ENCODE measurements at regions not wholly inside any gene's neighbourhood (a gene's known extent, or its start where the extent isn't known, plus 50 kb on each side); places are given as distances from the start of the nearest gene placed in this dataset.

GRCh38 chr18:40079786-40080185 lies 1875.2 kb upstream of the PIK3C3 start:
- DNase-seq (ENCODE audit: low read depth), result no peak
- in situ Hi-C loops (cut with HindIII; ENCODE audit: low pct_unique_long_range_greater_than_20kb, low sequenced_read_pairs), result no loop called here

GRCh38 chr18:40075616-40076015 lies 1879.4 kb upstream of the PIK3C3 start:
- DNase-seq (ENCODE audit: low read depth), result no peak
- in situ Hi-C loops (cut with HindIII; ENCODE audit: low pct_unique_long_range_greater_than_20kb, low sequenced_read_pairs), result no loop called here

DNA sequence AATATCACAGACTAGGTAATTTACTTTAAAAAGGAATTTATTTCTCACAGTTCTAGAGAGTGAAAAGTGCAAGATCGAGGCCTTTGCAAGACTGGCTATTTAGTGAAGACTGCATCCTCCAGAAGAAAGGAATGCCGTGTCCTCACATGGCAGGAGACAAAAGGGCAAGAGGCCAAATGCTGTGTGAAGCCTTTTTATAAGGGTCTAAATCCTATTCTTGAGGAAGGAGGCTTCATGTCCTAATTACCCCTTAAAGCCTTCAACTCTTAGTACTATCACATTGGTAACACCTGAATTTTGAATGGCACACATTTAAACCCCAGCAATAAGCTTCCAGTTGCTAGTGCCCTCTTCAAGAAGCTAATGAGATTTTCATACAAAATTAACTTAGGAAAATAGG lies 1882.3 kb upstream of the PIK3C3 start:
- DNase-seq (ENCODE audit: low read depth), result no peak
- in situ Hi-C loops (cut with HindIII; ENCODE audit: low pct_unique_long_range_greater_than_20kb, low sequenced_read_pairs), result no loop called here

DNA sequence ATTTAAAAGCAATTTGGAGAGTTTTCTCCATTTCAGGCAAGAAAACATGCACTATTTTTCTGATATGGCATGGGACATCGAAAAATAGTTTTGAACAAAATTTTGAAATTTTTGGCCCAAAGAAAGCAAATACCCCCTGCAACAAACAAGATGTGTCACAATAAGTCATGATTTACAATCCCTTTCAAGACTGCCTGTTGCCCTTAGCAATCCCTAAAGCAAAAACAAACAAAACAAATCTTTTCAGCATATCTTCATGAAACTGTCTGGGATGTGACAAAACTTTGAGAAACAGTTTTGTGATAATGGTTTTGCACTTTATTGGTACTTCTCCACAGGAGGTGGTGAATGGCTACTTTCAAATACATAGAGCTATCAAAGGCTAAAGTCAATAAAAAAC lies 1888.7 kb upstream of the PIK3C3 start:
- no peak for DNase-seq (ENCODE audit: low read depth)
- in situ Hi-C loops (cut with HindIII; ENCODE audit: low pct_unique_long_range_greater_than_20kb, low sequenced_read_pairs), result no loop called here

GRCh38 chr18:40063488-40063887 lies 1891.5 kb upstream of the PIK3C3 start:
- in situ Hi-C loops (cut with HindIII; ENCODE audit: low pct_unique_long_range_greater_than_20kb, low sequenced_read_pairs), result no loop called here
- DNase-seq (ENCODE audit: low read depth), result no peak

DNA sequence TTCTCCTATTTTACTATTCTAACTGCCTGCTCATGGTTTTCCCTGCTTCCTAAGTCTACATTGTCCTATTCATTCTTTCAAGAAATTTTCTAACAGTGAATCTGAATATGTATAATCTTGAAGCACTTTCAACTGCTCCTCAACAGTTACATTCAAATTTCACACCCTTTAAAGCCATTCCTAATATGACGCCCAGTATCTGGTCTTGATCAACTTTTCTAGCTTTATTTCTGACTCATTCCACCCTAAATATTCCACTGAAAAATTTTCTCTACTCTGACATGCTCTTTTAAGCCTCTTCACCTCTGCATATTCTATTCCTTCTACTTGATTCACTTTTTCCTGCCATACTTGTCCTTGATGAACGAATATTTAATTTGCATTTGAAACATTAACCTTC lies 1893.9 kb upstream of the PIK3C3 start:
- in situ Hi-C loops (cut with HindIII; ENCODE audit: low pct_unique_long_range_greater_than_20kb, low sequenced_read_pairs), result no loop called here
- no peak for DNase-seq (ENCODE audit: low read depth)

DNA sequence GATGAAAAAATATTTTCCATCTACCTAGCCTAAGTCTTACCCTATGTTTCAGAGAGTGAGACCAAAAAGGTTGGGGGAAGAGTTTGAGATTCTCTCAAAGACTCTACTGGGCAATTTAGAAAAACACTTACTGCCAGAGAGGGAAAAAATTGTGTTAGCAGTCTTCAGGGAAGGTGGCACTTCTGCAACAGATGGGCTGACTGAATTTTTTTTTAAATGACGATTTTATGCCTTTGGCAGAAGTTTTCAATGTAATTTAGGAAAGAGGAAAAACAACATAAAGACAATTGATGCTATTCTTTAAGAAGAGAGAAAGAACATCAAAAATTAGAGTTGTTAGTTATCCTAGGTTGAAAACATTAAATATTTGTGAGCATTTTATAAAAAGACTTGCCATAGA lies 1894.5 kb upstream of the PIK3C3 start:
- in situ Hi-C loops (cut with HindIII; ENCODE audit: low pct_unique_long_range_greater_than_20kb, low sequenced_read_pairs), result no loop called here
- DNase-seq (ENCODE audit: low read depth), result no peak

DNA sequence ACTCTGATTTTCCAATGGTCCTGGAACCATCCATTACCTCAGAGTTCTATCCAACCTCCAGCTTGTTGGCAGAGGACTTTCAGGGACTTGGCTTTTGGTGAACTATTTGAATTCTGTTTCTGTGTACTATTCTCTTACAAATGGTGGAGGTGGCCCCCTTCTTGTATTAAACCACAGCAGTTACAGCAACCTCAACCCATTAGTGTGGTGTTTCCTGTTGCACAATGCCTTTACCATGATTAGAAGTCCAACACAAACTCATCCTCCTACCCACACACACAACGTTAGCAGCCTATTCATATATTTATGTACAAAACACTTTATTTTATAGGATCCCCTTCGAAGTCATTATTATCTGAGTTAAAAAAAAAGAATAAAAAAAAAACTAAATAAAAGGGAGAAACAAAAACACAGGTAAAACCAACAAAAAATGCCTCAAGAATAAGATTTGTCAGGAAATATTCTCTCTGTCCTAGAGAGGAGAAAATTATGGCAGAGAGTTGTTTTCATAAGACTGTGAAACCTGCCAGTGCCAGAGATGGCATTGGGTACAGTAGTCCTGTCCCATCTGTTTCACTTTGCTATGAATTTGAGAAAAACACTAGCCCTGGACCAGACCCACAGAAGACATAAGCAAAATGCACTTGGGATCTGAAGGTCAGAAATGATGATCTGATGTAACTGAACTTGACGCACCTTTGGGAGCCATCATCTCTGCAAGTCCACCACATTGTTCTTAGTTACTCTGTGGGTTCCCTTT lies 1896.0 kb upstream of the PIK3C3 start:
- in situ Hi-C loops (cut with HindIII; ENCODE audit: low pct_unique_long_range_greater_than_20kb, low sequenced_read_pairs), result no loop called here
- DNase-seq (ENCODE audit: low read depth), result no peak

- DNase-seq (ENCODE audit: low read depth), result no peak
- in situ Hi-C loops (cut with HindIII; ENCODE audit: low pct_unique_long_range_greater_than_20kb, low sequenced_read_pairs), result no loop called here
Observed at GRCh38 chr18:40056079-40056692, 1898.8 kb upstream of the PIK3C3 start.

DNA sequence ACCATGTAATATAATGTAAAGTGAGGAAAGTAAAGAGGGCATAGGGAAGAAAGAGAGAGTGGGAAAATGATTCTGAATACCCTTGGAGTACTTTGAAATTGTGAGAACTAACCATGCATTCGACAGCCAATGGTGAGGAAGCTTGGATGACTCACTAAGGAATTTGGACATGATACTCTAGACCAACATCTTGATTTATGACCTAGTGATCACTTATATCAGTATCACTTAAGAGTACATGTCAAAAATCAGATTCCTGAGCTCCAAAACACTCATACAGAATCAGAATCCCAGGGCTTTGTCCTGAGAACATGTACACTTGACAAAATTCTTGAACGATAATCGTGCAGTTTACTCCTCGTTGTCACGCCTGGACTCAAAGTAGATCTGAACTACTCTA lies 1899.8 kb upstream of the PIK3C3 start:
- in situ Hi-C loops (cut with HindIII; ENCODE audit: low pct_unique_long_range_greater_than_20kb, low sequenced_read_pairs), result no loop called here
- no peak for DNase-seq (ENCODE audit: low read depth)

GRCh38 chr18:40049716-40050115 lies 1905.3 kb upstream of the PIK3C3 start:
- DNase-seq (ENCODE audit: low read depth), result no peak
- in situ Hi-C loops (cut with HindIII; ENCODE audit: low pct_unique_long_range_greater_than_20kb, low sequenced_read_pairs), result no loop called here

DNA sequence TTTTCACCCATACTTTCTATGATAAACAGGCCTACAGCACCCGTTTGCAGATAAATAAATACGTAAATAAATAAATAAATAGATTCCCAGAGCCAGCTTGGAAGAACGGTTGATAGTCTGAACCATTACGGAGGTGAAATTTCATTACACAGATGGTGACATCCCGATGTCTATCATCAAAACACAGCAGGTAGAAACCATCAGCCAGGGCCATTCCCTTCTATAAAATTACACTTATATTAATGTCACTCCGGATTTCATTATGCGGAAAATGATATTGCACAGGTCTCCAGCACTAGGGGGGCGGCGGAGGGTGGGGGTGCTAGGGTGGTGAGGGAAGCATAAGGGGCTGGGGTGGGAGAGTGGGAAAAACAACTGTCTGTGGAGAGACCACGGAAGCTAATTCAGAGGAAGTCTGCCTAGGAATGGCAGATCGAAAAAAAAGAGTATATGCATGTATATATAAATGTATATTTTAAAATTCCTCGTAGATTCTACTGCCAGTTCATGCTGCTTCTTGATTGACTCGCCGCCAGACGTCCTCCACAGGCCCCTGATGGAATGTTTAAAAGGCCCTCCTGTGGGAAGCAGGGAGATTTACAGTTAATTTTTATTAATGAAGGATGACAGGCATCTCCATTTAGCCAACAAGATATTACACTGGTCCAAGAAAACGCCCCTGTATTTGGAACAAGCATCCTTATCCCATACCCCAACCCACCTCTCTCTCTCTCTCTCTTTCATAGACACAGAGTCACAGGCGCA lies 1906.0 kb upstream of the PIK3C3 start:
- in situ Hi-C loops (cut with HindIII; ENCODE audit: low pct_unique_long_range_greater_than_20kb, low sequenced_read_pairs), result no loop called here
- no peak for DNase-seq (ENCODE audit: low read depth)

DNA sequence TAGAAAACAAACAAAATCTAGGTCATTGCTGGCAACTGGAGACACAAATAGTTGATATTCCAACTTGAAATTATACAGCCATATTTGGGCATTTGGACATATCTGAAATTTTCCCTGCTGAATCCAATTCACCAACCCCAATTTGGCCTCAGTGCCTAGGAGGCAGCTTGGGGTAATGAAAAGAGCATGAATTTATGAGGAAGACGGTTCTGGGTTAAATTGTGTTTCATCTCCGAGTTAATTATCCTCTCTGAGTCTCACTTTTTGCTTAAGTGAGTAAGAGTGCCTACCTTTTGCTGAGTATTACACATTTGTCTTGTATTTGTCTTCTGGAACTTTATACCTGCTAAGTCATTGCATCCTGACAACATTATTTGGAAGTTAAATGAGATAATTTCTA lies 1906.8 kb upstream of the PIK3C3 start:
- no peak for DNase-seq (ENCODE audit: low read depth)
- in situ Hi-C loops (cut with HindIII; ENCODE audit: low pct_unique_long_range_greater_than_20kb, low sequenced_read_pairs), result no loop called here

DNA sequence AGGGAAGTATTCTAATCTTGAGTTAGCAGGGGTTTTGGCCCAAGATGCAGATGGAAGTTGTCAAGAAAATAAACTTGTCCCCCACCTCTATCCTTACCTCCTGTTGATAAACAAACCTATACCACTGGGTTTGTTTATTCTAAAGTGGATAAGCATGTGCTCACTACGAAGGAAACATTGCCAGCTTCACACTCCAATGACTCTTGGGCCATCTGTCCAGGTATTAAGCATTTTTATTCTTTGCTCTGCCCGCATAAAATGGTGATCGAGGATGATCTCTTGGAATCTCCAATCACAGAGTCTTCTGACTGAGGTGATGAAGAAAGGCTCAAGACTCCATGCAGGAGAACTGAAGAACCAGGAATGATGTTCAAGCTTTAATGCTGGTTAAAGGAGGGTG lies 1908.4 kb upstream of the PIK3C3 start:
- no peak for DNase-seq (ENCODE audit: low read depth)
- in situ Hi-C loops (cut with HindIII; ENCODE audit: low pct_unique_long_range_greater_than_20kb, low sequenced_read_pairs), result no loop called here

DNA sequence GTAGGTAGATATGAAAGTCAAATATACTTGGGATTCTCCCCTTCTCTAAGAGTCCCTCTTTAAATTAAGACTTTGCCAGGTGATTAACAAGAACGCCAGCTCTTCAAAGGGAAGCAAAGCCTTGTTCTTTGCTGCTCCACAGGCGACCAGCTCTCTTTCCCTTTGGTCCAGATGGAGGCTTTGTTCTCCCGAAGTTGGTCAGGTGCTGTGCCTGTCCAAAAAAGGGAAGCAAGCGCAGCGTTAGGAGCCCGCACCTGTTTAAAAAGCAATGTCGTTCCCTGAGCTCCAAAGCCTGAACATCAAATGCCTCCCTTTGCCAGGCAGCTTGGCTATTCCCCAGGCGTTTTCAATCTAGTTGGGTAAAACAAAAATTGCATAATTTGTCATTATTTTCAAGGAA lies 1913.1 kb upstream of the PIK3C3 start:
- in situ Hi-C loops (cut with HindIII; ENCODE audit: low pct_unique_long_range_greater_than_20kb, low sequenced_read_pairs), result no loop called here
- DNase-seq (ENCODE audit: low read depth), result no peak

- in situ Hi-C loops (cut with HindIII; ENCODE audit: low pct_unique_long_range_greater_than_20kb, low sequenced_read_pairs), result no loop called here
- DNase-seq (ENCODE audit: low read depth), result no peak
Observed at GRCh38 chr18:40040574-40040973, 1914.5 kb upstream of the PIK3C3 start.

DNA sequence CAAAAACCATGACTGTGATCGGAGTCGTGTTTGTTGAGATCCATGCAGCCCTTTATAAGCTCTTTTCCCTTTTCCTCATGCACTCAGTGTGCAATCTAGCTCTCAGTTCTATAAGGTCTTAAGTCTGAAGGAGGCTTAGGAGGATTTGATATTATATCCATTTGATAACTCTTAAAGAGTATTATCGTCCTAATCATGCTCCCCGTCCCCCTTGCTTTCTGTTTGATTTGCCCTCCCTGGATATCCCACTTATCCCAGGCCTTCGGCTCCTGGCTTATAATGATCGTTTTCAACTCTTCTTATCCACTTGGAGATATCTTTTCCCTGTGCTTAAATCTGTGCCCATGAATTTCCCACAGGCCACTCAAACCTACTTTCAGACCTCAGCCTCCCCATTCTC lies 1917.7 kb upstream of the PIK3C3 start:
- in situ Hi-C loops (cut with HindIII; ENCODE audit: low pct_unique_long_range_greater_than_20kb, low sequenced_read_pairs), result no loop called here
- DNase-seq (ENCODE audit: low read depth), result no peak

DNA sequence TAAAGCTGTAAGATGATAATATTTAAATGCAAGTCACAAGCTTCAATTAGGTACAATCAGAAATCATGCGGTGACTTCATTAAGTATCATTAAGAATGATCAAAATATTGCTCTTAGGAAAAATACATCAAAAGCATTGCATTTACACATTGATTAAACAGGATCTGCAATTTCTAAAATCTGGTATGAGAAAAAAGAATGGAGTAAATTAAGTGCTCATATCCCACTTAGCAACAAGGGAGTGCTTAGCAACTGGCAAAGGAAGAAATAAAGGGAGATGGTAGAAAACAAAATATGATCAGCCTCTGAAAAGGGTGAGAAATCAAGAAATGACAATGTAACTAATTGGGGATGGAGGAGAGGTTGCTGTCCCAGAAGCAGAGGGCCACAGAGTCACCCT lies 1918.2 kb upstream of the PIK3C3 start:
- in situ Hi-C loops (cut with HindIII; ENCODE audit: low pct_unique_long_range_greater_than_20kb, low sequenced_read_pairs), result no loop called here

DNA sequence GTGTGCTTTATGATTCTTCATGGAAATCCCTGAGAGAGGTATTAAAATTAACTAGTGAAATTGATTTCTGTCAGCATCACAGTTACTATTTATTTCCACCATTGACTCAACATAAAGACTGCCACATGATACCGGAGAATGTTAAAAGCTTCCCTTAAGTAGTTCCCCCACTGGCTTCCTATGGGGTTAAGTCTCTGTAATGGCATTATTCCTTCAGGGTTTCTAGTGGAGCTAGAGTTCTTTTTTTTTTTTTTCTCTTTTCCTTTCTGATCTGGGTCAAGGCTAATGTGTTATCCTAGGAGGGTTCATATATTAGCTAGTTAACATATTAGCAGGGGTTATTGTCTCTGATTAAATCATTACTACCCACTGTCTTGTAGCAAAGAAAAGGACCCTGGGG lies 1919.1 kb upstream of the PIK3C3 start:
- no peak for DNase-seq (ENCODE audit: low read depth)

More for the DNA sequence above, 1918.2 kb upstream of the PIK3C3 start:
- no peak for DNase-seq (ENCODE audit: low read depth)

More for the DNA sequence above, 1919.1 kb upstream of the PIK3C3 start:
- in situ Hi-C loops (cut with HindIII; ENCODE audit: low pct_unique_long_range_greater_than_20kb, low sequenced_read_pairs), result no loop called here

All from Caki2 (cell line).